HG02759 (cell line): ENCODE measurements at regions not wholly inside any gene's neighbourhood (a gene's known extent, or its start where the extent isn't known, plus 50 kb on each side); places are given as distances from the start of the nearest gene placed in this dataset.
"Not testable (repeated sequence)": the region's sequence is repeated elsewhere in the genome, so short reads cannot be mapped to it uniquely, and the experiment has no call there.

Experiments used
- ATAC-seq: cut with Tn5 transposase; IDR thresholded peaks from one replicate; pipeline ENCODE4 v1.9.1; 2021; ENCODE audit warnings: mild to moderate bottlenecking, moderate library complexity; ENCODE audit not compliant: unreplicated experiment

- ATAC-seq, result no peak
Observed at GRCh38 chr2:228956701-228957474, 314.2 kb downstream of the PID1 start.

GRCh38 chr2:228949831-228950230 is 321.3 kb downstream of the PID1 start:
- no peak for ATAC-seq

GRCh38 chr2:228945710-228946109 is 325.4 kb downstream of the PID1 start:
- ATAC-seq, result no peak

- no peak for ATAC-seq
Observed at GRCh38 chr2:228942856-228943255, 328.2 kb downstream of the PID1 start.

GRCh38 chr2:228938629-228939028 is 332.5 kb downstream of the PID1 start:
- no peak for ATAC-seq

- ATAC-seq, result no peak
Observed at GRCh38 chr2:228927028-228928010, 343.8 kb downstream of the PID1 start.

- ATAC-seq, result no peak
Observed at GRCh38 chr2:228919808-228920207, 351.3 kb downstream of the PID1 start.

GRCh38 chr2:228917220-228917619 is 353.9 kb downstream of the PID1 start:
- no peak for ATAC-seq

GRCh38 chr2:228916416-228917090 is 354.5 kb downstream of the PID1 start:
- no peak for ATAC-seq

- no peak for ATAC-seq
Observed at GRCh38 chr2:228913176-228913575, 357.9 kb downstream of the PID1 start.

- ATAC-seq, result not testable (repeated sequence)
Observed at GRCh38 chr2:228910872-228911271, 360.2 kb downstream of the PID1 start.

- ATAC-seq, result no peak
Observed at GRCh38 chr2:228902176-228902575, 368.9 kb downstream of the PID1 start.

- no peak for ATAC-seq
Observed at GRCh38 chr2:228901531-228901930, 369.6 kb downstream of the PID1 start.

- no peak for ATAC-seq
Observed at GRCh38 chr2:228878138-228878537, 392.9 kb downstream of the PID1 start.

GRCh38 chr2:228876276-228876675 is 394.8 kb downstream of the PID1 start:
- no peak for ATAC-seq

GRCh38 chr2:228875152-228875900 is 395.8 kb downstream of the PID1 start:
- ATAC-seq, result no peak

GRCh38 chr2:228871012-228871411 is 400.1 kb downstream of the PID1 start:
- no peak for ATAC-seq

- ATAC-seq, result no peak
Observed at GRCh38 chr2:228869636-228870264, 401.3 kb downstream of the PID1 start.

GRCh38 chr2:228867406-228867805 is 403.7 kb downstream of the PID1 start:
- no peak for ATAC-seq

- no peak for ATAC-seq
Observed at GRCh38 chr2:228866781-228867180, 404.3 kb downstream of the PID1 start.
